CMK (cell line): ENCODE measurements at regions not wholly inside any gene's neighbourhood (a gene's known extent, or its start where the extent isn't known, plus 50 kb on each side); places are given as distances from the start of the nearest gene placed in this dataset.
"Not testable (repeated sequence)": the region's sequence is repeated elsewhere in the genome, so short reads cannot be mapped to it uniquely, and the experiment has no call there.

Experiments used
- DNase-seq: peaks from one replicate; pipeline ENCODE4 v3.0.0-alpha.2; 2010; ENCODE audit warnings: low read depth

GRCh38 chr20:4469910-4470309, 216.3 kb upstream of the PRNP start:
- no peak for DNase-seq

GRCh38 chr20:4468114-4468513, 218.1 kb upstream of the PRNP start:
- no peak for DNase-seq

- no peak for DNase-seq
Observed at GRCh38 chr20:4465855-4466545, 216.9 kb upstream of the ADRA1D start.

- no peak for DNase-seq
Observed at GRCh38 chr20:4465212-4465611, 216.1 kb upstream of the ADRA1D start.

GRCh38 chr20:4462801-4463200, 213.7 kb upstream of the ADRA1D start:
- DNase-seq = not testable (repeated sequence)

- no peak for DNase-seq
Observed at GRCh38 chr20:4459081-4459480, 210.0 kb upstream of the ADRA1D start.

GRCh38 chr20:4457566-4458543, 208.8 kb upstream of the ADRA1D start:
- DNase-seq = no peak

- DNase-seq = no peak
Observed at GRCh38 chr20:4455996-4456395, 206.9 kb upstream of the ADRA1D start.

- DNase-seq = no peak
Observed at GRCh38 chr20:4455301-4455701, 206.2 kb upstream of the ADRA1D start.

- no peak for DNase-seq
Observed at GRCh38 chr20:4454111-4454510, 205.0 kb upstream of the ADRA1D start.

GRCh38 chr20:4453359-4453758, 204.3 kb upstream of the ADRA1D start:
- DNase-seq = no peak

- DNase-seq = no peak
Observed at GRCh38 chr20:4451487-4452081, 202.5 kb upstream of the ADRA1D start.

GRCh38 chr20:4449957-4450715, 201.0 kb upstream of the ADRA1D start:
- no peak for DNase-seq

GRCh38 chr20:4445784-4446183, 196.7 kb upstream of the ADRA1D start:
- no peak for DNase-seq

- no peak for DNase-seq
Observed at GRCh38 chr20:4445331-4445730, 196.2 kb upstream of the ADRA1D start.

GRCh38 chr20:4444404-4444803, 195.3 kb upstream of the ADRA1D start:
- no peak for DNase-seq

- no peak for DNase-seq
Observed at GRCh38 chr20:4443016-4443415, 193.9 kb upstream of the ADRA1D start.

GRCh38 chr20:4441871-4442270, 192.8 kb upstream of the ADRA1D start:
- DNase-seq = no peak

GRCh38 chr20:4441191-4441590, 192.1 kb upstream of the ADRA1D start:
- no peak for DNase-seq

GRCh38 chr20:4439461-4439860, 190.4 kb upstream of the ADRA1D start:
- DNase-seq = no peak

GRCh38 chr20:4437131-4437530, 188.0 kb upstream of the ADRA1D start:
- DNase-seq = no peak
